ENCODE measurements at regions not wholly inside any gene's neighbourhood (a gene's known extent, or its start where the extent isn't known, plus 50 kb on each side); places are given as distances from the start of the nearest gene placed in this dataset.

DNA sequence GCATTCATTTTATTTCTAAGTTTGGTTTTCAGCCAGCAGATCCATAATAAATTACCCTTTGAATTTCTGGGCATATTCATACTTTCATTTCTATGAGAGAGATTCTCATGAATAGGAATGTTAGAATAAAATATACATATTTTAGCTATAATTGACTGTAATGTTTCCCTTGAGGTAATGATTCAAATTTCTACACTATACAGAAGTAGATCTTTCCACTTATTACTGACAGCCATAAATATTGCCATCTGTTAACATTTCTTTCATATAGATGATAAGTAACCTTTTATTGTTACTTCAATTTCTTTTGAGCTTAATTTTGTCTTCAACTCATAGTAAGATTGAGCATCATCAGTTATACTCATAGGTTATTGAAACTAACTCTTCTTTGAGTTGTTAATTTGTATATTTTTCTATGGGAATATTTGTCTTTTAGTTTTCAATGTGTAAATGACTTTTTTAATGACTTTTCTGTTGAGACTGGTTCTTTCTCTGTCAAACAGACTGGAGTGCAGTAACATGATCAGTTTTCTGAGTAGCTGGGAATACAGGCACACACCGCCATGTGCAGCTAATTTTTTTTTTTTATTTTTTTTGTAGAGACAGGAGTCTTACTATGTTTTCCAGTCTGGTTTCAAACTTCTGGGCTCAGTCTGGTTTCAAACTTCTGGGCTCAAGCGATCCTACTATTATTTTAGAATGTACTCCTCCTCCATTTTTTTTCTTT, 991.6 kb downstream of the SLC6A15 start:
- ATAC-seq (ENCODE audit: low read depth): no peak
- no peak for DNase-seq
- WGBS, 2 experiments (ENCODE audit: extremely low coverage in 2 of 2, insufficient read length in 1 of 2): no CpG with 5 or more reads among the region's 2 CpGs
- intact Hi-C loops (cut with micrococcal nuclease) (loop anchor here (10.0 kb wide), 1 partner anchor 304 kb away; no protein-coding TSS in a partner anchor), dilution Hi-C loops (cut with HindIII; ENCODE audit: low sequenced_read_pairs, unreplicated experiment) (no loop called here), in situ Hi-C loops (cut with MboI; ENCODE audit: low sequenced_read_pairs) (no loop called here)
- H4K20me1 ChIP-seq (ENCODE audit: insufficient read depth, low read length): no peaks in the 10 kb centered on the region
- H4K91ac ChIP-seq (ENCODE audit: insufficient read depth, low read depth, low read length): no peak overlapping the region
- H2AK5ac ChIP-seq (ENCODE audit: low read depth, low read length): no peak overlapping the region
- H3K9me1 ChIP-seq (ENCODE audit: insufficient read depth, low read length): no peaks in the 10 kb centered on the region
- no peak overlapping the region for H2AFZ ChIP-seq (replicated peaks; ENCODE audit: low read length, poor library complexity)
- H3K14ac ChIP-seq (replicated peaks; ENCODE audit: low read depth, low read length): no peak overlapping the region
- H3K79me1 ChIP-seq (ENCODE audit: low read depth in 1 of 2, low read length in 2 of 2): no peaks in the 10 kb centered on the region
- H3K4me3 ChIP-seq (ENCODE audit: insufficient read depth, low read depth, low read length): no peak overlapping the region
- no peaks in the 10 kb centered on the region for H3K27me3 ChIP-seq (ENCODE audit: control insufficient read depth, insufficient read depth, low read length)
- no TSS peak for BruUV-seq (replicated peaks)
- no peaks in the 10 kb centered on the region for H3K4me1 ChIP-seq (ENCODE audit: control insufficient read depth, insufficient read depth, low read length)
- H2BK20ac ChIP-seq (ENCODE audit: low read depth, low read length): no peak overlapping the region
- H3K18ac ChIP-seq (ENCODE audit: low read depth, low read length): no peak overlapping the region
- no peak overlapping the region for H2BK15ac ChIP-seq (ENCODE audit: low read depth, low read length)
- H3K4me2 ChIP-seq (ENCODE audit: low read depth, low read length): no peak overlapping the region
- no peak overlapping the region for H3K56ac ChIP-seq (ENCODE audit: extremely low read depth, insufficient read depth, low read length)
- no peak overlapping the region for H3K4ac ChIP-seq (ENCODE audit: low read depth, low read length)
- H4K5ac ChIP-seq (ENCODE audit: low read depth, low read length): no peak overlapping the region
- H2BK120ac ChIP-seq (ENCODE audit: low read depth, low read length): no peak overlapping the region
- no peak overlapping the region for H2BK5ac ChIP-seq (ENCODE audit: low read depth, low read length, poor library complexity, severe bottlenecking)
- H4K8ac ChIP-seq (ENCODE audit: low read depth in 2 of 2, low read length in 2 of 2): no peak overlapping the region
- H3K9me3 ChIP-seq (ENCODE audit: control insufficient read depth, insufficient read depth, low read length): no peaks in the 10 kb centered on the region
- TF ChIP-seq FOS (IDR thresholded peaks at IDR 0.05; ENCODE audit: low read depth, low read length): no peak
- TF ChIP-seq CHD1 (IDR thresholded peaks at IDR 0.05; ENCODE audit: low read depth, low read length): no peak
- no peak for TF ChIP-seq RCOR1 (IDR thresholded peaks at IDR 0.05; ENCODE audit: insufficient replicate concordance, low read length)
- no peak for TF ChIP-seq BHLHE40 (IDR thresholded peaks at IDR 0.05; ENCODE audit: low read depth, low read length)
- TF ChIP-seq, protein P1, sequence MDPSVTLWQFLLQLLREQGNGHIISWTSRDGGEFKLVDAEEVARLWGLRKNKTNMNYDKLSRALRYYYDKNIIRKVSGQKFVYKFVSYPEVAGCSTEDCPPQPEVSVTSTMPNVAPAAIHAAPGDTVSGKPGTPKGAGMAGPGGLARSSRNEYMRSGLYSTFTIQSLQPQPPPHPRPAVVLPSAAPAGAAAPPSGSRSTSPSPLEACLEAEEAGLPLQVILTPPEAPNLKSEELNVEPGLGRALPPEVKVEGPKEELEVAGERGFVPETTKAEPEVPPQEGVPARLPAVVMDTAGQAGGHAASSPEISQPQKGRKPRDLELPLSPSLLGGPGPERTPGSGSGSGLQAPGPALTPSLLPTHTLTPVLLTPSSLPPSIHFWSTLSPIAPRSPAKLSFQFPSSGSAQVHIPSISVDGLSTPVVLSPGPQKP (IDR thresholded peaks at IDR 0.05; ENCODE audit: borderline replicate concordance, low read depth, low read length): no peak
- TF ChIP-seq SMC3 (IDR thresholded peaks at IDR 0.05; ENCODE audit: low read depth, low read length): no peak
- TF ChIP-seq POLR2A (IDR thresholded peaks at IDR 0.05; ENCODE audit: low read depth, low read length): no peak
- TF ChIP-seq NFE2L2 (IDR thresholded peaks at IDR 0.05; ENCODE audit: low read depth, low read length): no peak
- TF ChIP-seq MAZ (IDR thresholded peaks at IDR 0.05; ENCODE audit: borderline replicate concordance, low read depth, low read length): no peak
- TF ChIP-seq, protein P2, sequence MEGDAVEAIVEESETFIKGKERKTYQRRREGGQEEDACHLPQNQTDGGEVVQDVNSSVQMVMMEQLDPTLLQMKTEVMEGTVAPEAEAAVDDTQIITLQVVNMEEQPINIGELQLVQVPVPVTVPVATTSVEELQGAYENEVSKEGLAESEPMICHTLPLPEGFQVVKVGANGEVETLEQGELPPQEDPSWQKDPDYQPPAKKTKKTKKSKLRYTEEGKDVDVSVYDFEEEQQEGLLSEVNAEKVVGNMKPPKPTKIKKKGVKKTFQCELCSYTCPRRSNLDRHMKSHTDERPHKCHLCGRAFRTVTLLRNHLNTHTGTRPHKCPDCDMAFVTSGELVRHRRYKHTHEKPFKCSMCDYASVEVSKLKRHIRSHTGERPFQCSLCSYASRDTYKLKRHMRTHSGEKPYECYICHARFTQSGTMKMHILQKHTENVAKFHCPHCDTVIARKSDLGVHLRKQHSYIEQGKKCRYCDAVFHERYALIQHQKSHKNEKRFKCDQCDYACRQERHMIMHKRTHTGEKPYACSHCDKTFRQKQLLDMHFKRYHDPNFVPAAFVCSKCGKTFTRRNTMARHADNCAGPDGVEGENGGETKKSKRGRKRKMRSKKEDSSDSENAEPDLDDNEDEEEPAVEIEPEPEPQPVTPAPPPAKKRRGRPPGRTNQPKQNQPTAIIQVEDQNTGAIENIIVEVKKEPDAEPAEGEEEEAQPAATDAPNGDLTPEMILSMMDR (conservative IDR thresholded peaks at IDR 0.05; ENCODE audit: low read depth, low read length): no peak
- no peak for TF ChIP-seq RAD21 (IDR thresholded peaks at IDR 0.05; ENCODE audit: low read length)
- TF ChIP-seq MAFK (IDR thresholded peaks at IDR 0.05; ENCODE audit: low read depth, low read length): no peak
- TF ChIP-seq RFX5 (IDR thresholded peaks at IDR 0.05; ENCODE audit: low read depth, low read length): no peak
- no peak for TF ChIP-seq CEBPB (IDR thresholded peaks at IDR 0.05; ENCODE audit: low read depth, low read length)
- TF ChIP-seq, protein P3, sequence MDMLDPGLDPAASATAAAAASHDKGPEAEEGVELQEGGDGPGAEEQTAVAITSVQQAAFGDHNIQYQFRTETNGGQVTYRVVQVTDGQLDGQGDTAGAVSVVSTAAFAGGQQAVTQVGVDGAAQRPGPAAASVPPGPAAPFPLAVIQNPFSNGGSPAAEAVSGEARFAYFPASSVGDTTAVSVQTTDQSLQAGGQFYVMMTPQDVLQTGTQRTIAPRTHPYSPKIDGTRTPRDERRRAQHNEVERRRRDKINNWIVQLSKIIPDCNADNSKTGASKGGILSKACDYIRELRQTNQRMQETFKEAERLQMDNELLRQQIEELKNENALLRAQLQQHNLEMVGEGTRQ (IDR thresholded peaks at IDR 0.05; ENCODE audit: low read depth, low read length): no peak
- POLR2A ChIA-PET (ENCODE audit: unreplicated experiment): no interaction called here
- H3K36me3 ChIP-seq (ENCODE audit: control insufficient read depth, insufficient read depth, low read length): no peaks in the 10 kb centered on the region
- CTCF ChIA-PET: no interaction called here
- H3K23ac ChIP-seq (ENCODE audit: low read depth, low read length): no peak overlapping the region
- no peak overlapping the region for H3K9ac ChIP-seq (ENCODE audit: low read depth, low read length)
- no peak overlapping the region for H3K27ac ChIP-seq (ENCODE audit: insufficient read depth, low read length)
- H2AK9ac ChIP-seq (replicated peaks; ENCODE audit: low read depth, low read length, poor library complexity): no peak overlapping the region

Data from IMR-90 (cell line).